ENCODE measurements at regions not wholly inside any gene's neighbourhood (a gene's known extent, or its start where the extent isn't known, plus 50 kb on each side); places are given as distances from the start of the nearest gene placed in this dataset.
A peak's percentile ranks its signal among the peaks of the same experiment; 100 is the strongest.

GRCh38 chr12:62113366-62114011 is 146.7 kb upstream of the USP15 start:
- Histone ChIP-seq H3K36me3 (ENCODE audit: control insufficient read depth, insufficient read depth, low read length) (no peaks in the 10 kb centered on the region), H3K4me3 (ENCODE audit: low read depth, low read length) (no peak overlapping the region), H3K27me3 (ENCODE audit: control insufficient read depth, insufficient read depth, low read length) (no peaks in the 10 kb centered on the region)
- TF ChIP-seq CTCF (IDR thresholded peaks at IDR 0.05; ENCODE audit: insufficient read depth, low read depth, low read length), result no peak
- CTCF ChIA-PET, result no interaction called here
- POLR2A ChIA-PET, result no interaction called here
- DNase-seq (ENCODE audit: low read depth), result no peak

- ChIA-PET CTCF (no interaction called here), POLR2A (no interaction called here)
- Histone ChIP-seq H3K27me3 (ENCODE audit: control insufficient read depth, insufficient read depth, low read length) (no peaks in the 10 kb centered on the region), H3K4me3 (ENCODE audit: low read depth, low read length) (no peak overlapping the region), H3K36me3 (ENCODE audit: control insufficient read depth, insufficient read depth, low read length) (no peaks in the 10 kb centered on the region)
- TF ChIP-seq CTCF (IDR thresholded peaks at IDR 0.05; ENCODE audit: insufficient read depth, low read depth, low read length), result no peak
- DNase-seq (ENCODE audit: low read depth), result no peak
Observed at GRCh38 chr12:62116986-62117385, 143.2 kb upstream of the USP15 start.

GRCh38 chr12:62123721-62124203 is 136.4 kb upstream of the USP15 start:
- ChIA-PET CTCF (interaction anchor here (0.6 to 1.4 kb wide), 8 partner anchors 9 to 1939 kb away, joined by 3 to 6 read pairs (median 4); a partner anchor contains a TSS), POLR2A (no interaction called here)
- Histone ChIP-seq H3K27me3 (ENCODE audit: control insufficient read depth, insufficient read depth, low read length) (no peaks in the 10 kb centered on the region), H3K4me3 (ENCODE audit: low read depth, low read length) (no peak overlapping the region), H3K36me3 (ENCODE audit: control insufficient read depth, insufficient read depth, low read length) (no peaks in the 10 kb centered on the region)
- TF ChIP-seq CTCF (IDR thresholded peaks at IDR 0.05; ENCODE audit: insufficient read depth, low read depth, low read length), result peak; percentile 88
- DNase-seq (ENCODE audit: low read depth), result no peak

- Histone ChIP-seq H3K4me3 (ENCODE audit: low read depth, low read length) (no peak overlapping the region), H3K36me3 (ENCODE audit: control insufficient read depth, insufficient read depth, low read length) (no peaks in the 10 kb centered on the region), H3K27me3 (ENCODE audit: control insufficient read depth, insufficient read depth, low read length) (no peaks in the 10 kb centered on the region)
- DNase-seq (ENCODE audit: low read depth), result no peak
- ChIA-PET POLR2A (no interaction called here), CTCF (no interaction called here)
- no peak for TF ChIP-seq CTCF (IDR thresholded peaks at IDR 0.05; ENCODE audit: insufficient read depth, low read depth, low read length)
Observed at GRCh38 chr12:62127516-62127915, 132.7 kb upstream of the USP15 start.

GRCh38 chr12:62128175-62128975 is 131.8 kb upstream of the USP15 start:
- TF ChIP-seq CTCF (IDR thresholded peaks at IDR 0.05; ENCODE audit: insufficient read depth, low read depth, low read length), result no peak
- POLR2A ChIA-PET, result no interaction called here
- no peaks in the 10 kb centered on the region for H3K27me3 ChIP-seq (ENCODE audit: control insufficient read depth, insufficient read depth, low read length)
- H3K36me3 ChIP-seq (ENCODE audit: control insufficient read depth, insufficient read depth, low read length), result no peaks in the 10 kb centered on the region
- no peak overlapping the region for H3K4me3 ChIP-seq (ENCODE audit: low read depth, low read length)
- CTCF ChIA-PET, result no interaction called here
- DNase-seq (ENCODE audit: low read depth), result no peak

Data from BJ (cell line).